ENCODE measurements at regions not wholly inside any gene's neighbourhood (a gene's known extent, or its start where the extent isn't known, plus 50 kb on each side); places are given as distances from the start of the nearest gene placed in this dataset.
A peak's percentile ranks its signal among the peaks of the same experiment; 100 is the strongest.

DNA sequence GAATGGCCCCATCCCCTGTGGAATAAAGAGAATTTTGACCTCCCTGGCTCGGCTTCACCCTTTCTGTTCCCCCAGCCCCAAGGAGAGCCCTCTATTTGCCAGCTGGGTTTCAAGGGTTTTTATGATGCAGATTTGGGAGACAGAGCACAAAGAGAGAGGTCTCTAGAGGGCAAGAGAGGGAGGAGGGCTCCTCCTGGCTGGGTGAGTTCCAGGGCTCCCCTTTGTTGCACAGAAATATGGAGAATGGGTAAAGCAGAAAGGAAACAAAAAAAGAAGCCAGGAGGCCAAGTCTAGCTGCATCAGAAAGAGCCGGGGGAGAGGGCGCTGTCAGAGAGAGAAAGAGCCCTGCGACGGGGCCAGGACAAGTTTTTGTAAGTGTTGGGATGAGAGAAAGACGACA, 319.6 kb upstream of the RTL1 start:
- Histone ChIP-seq H4K20me1 (ENCODE audit: insufficient read depth, low read length) (no peaks in the 10 kb centered on the region), H3K79me2 (ENCODE audit: insufficient read depth, low read length) (no peaks in the 10 kb centered on the region), H3K27ac (ENCODE audit: low read length) (peak overlapping the region; percentile 96), H3K36me3 (ENCODE audit: insufficient read depth, low read length) (no peaks in the 10 kb centered on the region), H3K4me1 (ENCODE audit: insufficient read depth, low read length) (peaks cover 55% of the 10 kb centered on the region), H3K9me3 (ENCODE audit: insufficient read depth, low read length, severe bottlenecking) (no peaks in the 10 kb centered on the region), H3K27me3 (ENCODE audit: insufficient read depth, low read length, poor library complexity) (no peaks in the 10 kb centered on the region), H3K4me2 (ENCODE audit: insufficient read depth, low read length) (no peak overlapping the region), H3K9ac (ENCODE audit: low read depth, low read length) (peak overlapping the region; percentile 20; the same call in 1 of the 2 replicates), H3K4me3 (ENCODE audit: low read depth in 1 of 2, low read length in 2 of 2) (no peak overlapping the region), H2AFZ (ENCODE audit: low read depth, low read length) (peak overlapping the region; percentile 8; the same call in 1 of the 2 replicates)
- DNase-seq (peak; percentile 26), ATAC-seq (ENCODE audit: insufficient read depth, low read depth) (no peak)
- TF ChIP-seq, protein P1, sequence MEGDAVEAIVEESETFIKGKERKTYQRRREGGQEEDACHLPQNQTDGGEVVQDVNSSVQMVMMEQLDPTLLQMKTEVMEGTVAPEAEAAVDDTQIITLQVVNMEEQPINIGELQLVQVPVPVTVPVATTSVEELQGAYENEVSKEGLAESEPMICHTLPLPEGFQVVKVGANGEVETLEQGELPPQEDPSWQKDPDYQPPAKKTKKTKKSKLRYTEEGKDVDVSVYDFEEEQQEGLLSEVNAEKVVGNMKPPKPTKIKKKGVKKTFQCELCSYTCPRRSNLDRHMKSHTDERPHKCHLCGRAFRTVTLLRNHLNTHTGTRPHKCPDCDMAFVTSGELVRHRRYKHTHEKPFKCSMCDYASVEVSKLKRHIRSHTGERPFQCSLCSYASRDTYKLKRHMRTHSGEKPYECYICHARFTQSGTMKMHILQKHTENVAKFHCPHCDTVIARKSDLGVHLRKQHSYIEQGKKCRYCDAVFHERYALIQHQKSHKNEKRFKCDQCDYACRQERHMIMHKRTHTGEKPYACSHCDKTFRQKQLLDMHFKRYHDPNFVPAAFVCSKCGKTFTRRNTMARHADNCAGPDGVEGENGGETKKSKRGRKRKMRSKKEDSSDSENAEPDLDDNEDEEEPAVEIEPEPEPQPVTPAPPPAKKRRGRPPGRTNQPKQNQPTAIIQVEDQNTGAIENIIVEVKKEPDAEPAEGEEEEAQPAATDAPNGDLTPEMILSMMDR (IDR thresholded peaks at IDR 0.05; ENCODE audit: borderline replicate concordance, extremely low read depth, low read length, poor library complexity, severe bottlenecking): peak; percentile 13
- no peak for TF ChIP-seq EZH2 (IDR thresholded peaks at IDR 0.05; ENCODE audit: borderline replicate concordance, low read depth, low read length, severe bottlenecking)

DNA sequence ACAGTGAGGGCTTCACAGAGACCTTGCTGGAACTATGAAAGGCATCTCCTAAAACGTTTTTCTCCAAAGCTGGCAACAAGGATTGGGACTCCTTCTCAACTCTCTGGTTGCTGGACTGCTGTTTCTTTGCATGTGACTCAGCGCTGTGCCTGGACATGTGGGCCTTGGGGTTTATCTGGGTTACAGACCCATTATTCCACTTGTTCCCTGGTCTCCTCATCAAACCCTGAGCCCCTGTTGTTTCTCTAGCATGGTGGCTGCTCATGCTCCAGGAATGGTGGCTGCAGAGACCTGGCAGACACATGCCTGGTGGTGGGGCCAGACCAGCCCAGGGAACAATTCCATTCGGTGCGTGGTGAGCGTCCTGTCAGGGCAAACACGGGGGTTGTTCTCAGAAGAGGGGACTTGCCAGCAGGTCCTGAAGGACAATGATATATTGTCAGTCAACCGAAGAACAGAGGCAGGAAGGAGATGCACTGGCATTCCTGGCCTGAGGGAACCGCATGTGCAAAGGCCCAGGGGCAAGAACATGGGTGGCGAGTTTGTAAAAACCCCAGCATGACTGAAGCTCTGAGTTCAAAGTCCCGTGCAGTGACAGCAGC, 320.1 kb upstream of the RTL1 start:
- peak overlapping the region; percentile 20; the same call in 1 of the 2 replicates for H3K9ac ChIP-seq (ENCODE audit: low read depth, low read length)
- H3K27me3 ChIP-seq (ENCODE audit: insufficient read depth, low read length, poor library complexity): no peaks in the 10 kb centered on the region
- no peaks in the 10 kb centered on the region for H4K20me1 ChIP-seq (ENCODE audit: insufficient read depth, low read length)
- no peak for ATAC-seq (ENCODE audit: insufficient read depth, low read depth)
- no peaks in the 10 kb centered on the region for H3K36me3 ChIP-seq (ENCODE audit: insufficient read depth, low read length)
- H3K9me3 ChIP-seq (ENCODE audit: insufficient read depth, low read length, severe bottlenecking): no peaks in the 10 kb centered on the region
- DNase-seq: peak; percentile 9
- no peak for TF ChIP-seq EZH2 (IDR thresholded peaks at IDR 0.05; ENCODE audit: borderline replicate concordance, low read depth, low read length, severe bottlenecking)
- TF ChIP-seq, protein P1 (IDR thresholded peaks at IDR 0.05; ENCODE audit: borderline replicate concordance, extremely low read depth, low read length, poor library complexity, severe bottlenecking): no peak
- peak overlapping the region; percentile 8; the same call in 1 of the 2 replicates for H2AFZ ChIP-seq (ENCODE audit: low read depth, low read length)
- H3K4me1 ChIP-seq (ENCODE audit: insufficient read depth, low read length): peaks cover 55% of the 10 kb centered on the region
- no peaks in the 10 kb centered on the region for H3K79me2 ChIP-seq (ENCODE audit: insufficient read depth, low read length)
- H3K4me2 ChIP-seq (ENCODE audit: insufficient read depth, low read length): no peak overlapping the region
- no peak overlapping the region for H3K4me3 ChIP-seq (ENCODE audit: low read depth in 1 of 2, low read length in 2 of 2)
- peak overlapping the region; percentile 96 for H3K27ac ChIP-seq (ENCODE audit: low read length)

DNA sequence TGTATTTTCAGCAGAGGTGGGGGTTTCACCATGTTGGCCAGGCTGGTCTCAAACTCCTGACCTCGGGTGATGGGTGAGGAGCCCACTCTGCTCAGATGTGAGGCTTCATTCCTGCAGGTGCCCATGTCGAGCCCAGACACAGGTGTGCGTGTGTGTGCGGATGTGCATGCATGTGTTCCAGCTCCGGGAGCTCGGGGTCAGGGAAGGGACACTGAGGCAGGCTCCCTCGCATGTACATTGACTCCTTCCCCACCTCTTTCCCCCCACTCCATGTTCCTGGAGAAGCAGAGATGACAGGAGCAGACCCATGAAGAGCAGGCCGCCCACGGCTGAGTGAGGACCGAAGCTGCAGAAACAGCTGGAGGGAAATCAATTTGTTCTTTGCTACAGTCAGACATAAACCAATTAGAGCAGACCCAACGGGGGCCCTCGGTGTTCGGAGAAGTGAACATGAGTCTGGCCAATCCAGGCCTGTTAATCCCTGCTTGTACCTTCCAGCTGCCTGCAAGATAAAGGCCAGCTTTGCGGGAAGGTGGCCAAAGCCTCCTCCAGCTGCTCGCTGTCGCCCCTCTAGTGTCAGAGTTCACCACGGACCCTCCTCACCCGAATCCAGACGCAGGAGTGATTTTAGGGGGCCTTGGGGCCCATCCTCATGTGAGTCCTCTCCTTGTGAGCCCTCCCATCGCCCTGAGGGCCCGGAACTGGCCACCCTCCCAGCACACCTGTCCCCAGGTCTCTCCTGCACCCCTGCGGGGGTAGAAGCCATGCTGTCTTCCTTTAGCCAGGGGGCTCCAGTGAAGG, 321.0 kb upstream of the RTL1 start:
- ATAC-seq (ENCODE audit: insufficient read depth, low read depth) (no peak), DNase-seq (peak; percentile 10)
- TF ChIP-seq, protein P1 (IDR thresholded peaks at IDR 0.05; ENCODE audit: borderline replicate concordance, extremely low read depth, low read length, poor library complexity, severe bottlenecking): peak; percentile 36
- no peak for TF ChIP-seq EZH2 (IDR thresholded peaks at IDR 0.05; ENCODE audit: borderline replicate concordance, low read depth, low read length, severe bottlenecking)
- no peaks in the 10 kb centered on the region for H3K27me3 ChIP-seq (ENCODE audit: insufficient read depth, low read length, poor library complexity)
- no peak overlapping the region for H3K4me3 ChIP-seq (ENCODE audit: low read depth in 1 of 2, low read length in 2 of 2)
- peak overlapping the region; percentile 61 for H3K4me2 ChIP-seq (ENCODE audit: insufficient read depth, low read length)
- no peak overlapping the region for H2AFZ ChIP-seq (ENCODE audit: low read depth, low read length)
- H4K20me1 ChIP-seq (ENCODE audit: insufficient read depth, low read length): no peaks in the 10 kb centered on the region
- peak overlapping the region; percentile 62 for H3K9ac ChIP-seq (ENCODE audit: low read depth, low read length)
- H3K36me3 ChIP-seq (ENCODE audit: insufficient read depth, low read length): no peaks in the 10 kb centered on the region
- H3K4me1 ChIP-seq (ENCODE audit: insufficient read depth, low read length): peaks cover 55% of the 10 kb centered on the region
- H3K79me2 ChIP-seq (ENCODE audit: insufficient read depth, low read length): no peaks in the 10 kb centered on the region
- no peaks in the 10 kb centered on the region for H3K9me3 ChIP-seq (ENCODE audit: insufficient read depth, low read length, severe bottlenecking)
- H3K27ac ChIP-seq (ENCODE audit: low read length): peak overlapping the region; percentile 96
